ENCODE measurements at regions not wholly inside any gene's neighbourhood (a gene's known extent, or its start where the extent isn't known, plus 50 kb on each side); places are given as distances from the start of the nearest gene placed in this dataset.
"Not testable (repeated sequence)": the region's sequence is repeated elsewhere in the genome, so short reads cannot be mapped to it uniquely, and the experiment has no call there.

GRCh38 chr2:91422102-91422501 is 2730.6 kb downstream of the RPIA start:
- in situ Hi-C loops (cut with HindIII; ENCODE audit: low pct_ligation_motif_present, low pct_unique_long_range_greater_than_20kb, low sequenced_read_pairs); DNase-seq: not testable (repeated sequence)

GRCh38 chr2:91427148-91427547 is 2735.7 kb downstream of the RPIA start:
- DNase-seq; in situ Hi-C loops (cut with HindIII; ENCODE audit: low pct_ligation_motif_present, low pct_unique_long_range_greater_than_20kb, low sequenced_read_pairs): not testable (repeated sequence)

- in situ Hi-C loops (cut with HindIII; ENCODE audit: low pct_ligation_motif_present, low pct_unique_long_range_greater_than_20kb, low sequenced_read_pairs); DNase-seq: not testable (repeated sequence)
These were observed 2750.4 kb downstream of the RPIA start for GRCh38 chr2:91441932-91442245.

GRCh38 chr2:91442246-91442905 is 2750.9 kb downstream of the RPIA start:
- in situ Hi-C loops (cut with HindIII; ENCODE audit: low pct_ligation_motif_present, low pct_unique_long_range_greater_than_20kb, low sequenced_read_pairs), result no loop called here
- no peak for DNase-seq

- in situ Hi-C loops (cut with HindIII; ENCODE audit: low pct_ligation_motif_present, low pct_unique_long_range_greater_than_20kb, low sequenced_read_pairs); DNase-seq: not testable (repeated sequence)
These were observed 2751.6 kb downstream of the RPIA start for GRCh38 chr2:91442906-91443729.

- in situ Hi-C loops (cut with HindIII; ENCODE audit: low pct_ligation_motif_present, low pct_unique_long_range_greater_than_20kb, low sequenced_read_pairs), result not testable (repeated sequence)
These were observed 2752.2 kb downstream of the RPIA start for GRCh38 chr2:91443730-91444115.

GRCh38 chr2:91445705-91446104 is 2754.2 kb downstream of the RPIA start:
- DNase-seq; in situ Hi-C loops (cut with HindIII; ENCODE audit: low pct_ligation_motif_present, low pct_unique_long_range_greater_than_20kb, low sequenced_read_pairs): not testable (repeated sequence)

More at GRCh38 chr2:91443730-91444115, 2752.2 kb downstream of the RPIA start:
- DNase-seq, result not testable (repeated sequence)

- in situ Hi-C loops (cut with HindIII; ENCODE audit: low pct_ligation_motif_present, low pct_unique_long_range_greater_than_20kb, low sequenced_read_pairs); DNase-seq: not testable (repeated sequence)
These were observed 2755.0 kb downstream of the RPIA start for GRCh38 chr2:91446489-91446888.

GRCh38 chr2:91446915-91447314 is 2755.4 kb downstream of the RPIA start:
- in situ Hi-C loops (cut with HindIII; ENCODE audit: low pct_ligation_motif_present, low pct_unique_long_range_greater_than_20kb, low sequenced_read_pairs); DNase-seq: not testable (repeated sequence)

GRCh38 chr2:91447508-91447907 is 2756.0 kb downstream of the RPIA start:
- in situ Hi-C loops (cut with HindIII; ENCODE audit: low pct_ligation_motif_present, low pct_unique_long_range_greater_than_20kb, low sequenced_read_pairs); DNase-seq: not testable (repeated sequence)

- in situ Hi-C loops (cut with HindIII; ENCODE audit: low pct_ligation_motif_present, low pct_unique_long_range_greater_than_20kb, low sequenced_read_pairs); DNase-seq: not testable (repeated sequence)
These were observed 2770.8 kb downstream of the RPIA start for GRCh38 chr2:91462292-91462691.

- DNase-seq; in situ Hi-C loops (cut with HindIII; ENCODE audit: low pct_ligation_motif_present, low pct_unique_long_range_greater_than_20kb, low sequenced_read_pairs): not testable (repeated sequence)
These were observed 2771.5 kb downstream of the RPIA start for GRCh38 chr2:91463007-91463406.

GRCh38 chr2:91466780-91467363 is 2775.4 kb downstream of the RPIA start:
- in situ Hi-C loops (cut with HindIII; ENCODE audit: low pct_ligation_motif_present, low pct_unique_long_range_greater_than_20kb, low sequenced_read_pairs); DNase-seq: not testable (repeated sequence)

GRCh38 chr2:91476244-91476935 is 2784.9 kb downstream of the RPIA start:
- DNase-seq; in situ Hi-C loops (cut with HindIII; ENCODE audit: low pct_ligation_motif_present, low pct_unique_long_range_greater_than_20kb, low sequenced_read_pairs): not testable (repeated sequence)

GRCh38 chr2:91476936-91477246 is 2785.4 kb downstream of the RPIA start:
- in situ Hi-C loops (cut with HindIII; ENCODE audit: low pct_ligation_motif_present, low pct_unique_long_range_greater_than_20kb, low sequenced_read_pairs); DNase-seq: not testable (repeated sequence)

- in situ Hi-C loops (cut with HindIII; ENCODE audit: low pct_ligation_motif_present, low pct_unique_long_range_greater_than_20kb, low sequenced_read_pairs); DNase-seq: not testable (repeated sequence)
These were observed 2785.8 kb downstream of the RPIA start for GRCh38 chr2:91477291-91477690.

GRCh38 chr2:91477731-91478672 is 2786.5 kb downstream of the RPIA start:
- no peak for DNase-seq
- in situ Hi-C loops (cut with HindIII; ENCODE audit: low pct_ligation_motif_present, low pct_unique_long_range_greater_than_20kb, low sequenced_read_pairs), result no loop called here

All from ACHN (cell line).